GM12801 (cell line): ENCODE measurements at regions not wholly inside any gene's neighbourhood (a gene's known extent, or its start where the extent isn't known, plus 50 kb on each side); places are given as distances from the start of the nearest gene placed in this dataset.

Experiments
- CTCF ChIP-seq: IDR thresholded peaks from one replicate; pipeline ENCODE4 v1.5.1; 2011; ENCODE audit warnings: control low read depth; ENCODE audit not compliant: insufficient read length; ENCODE audit errors: extremely low read depth

- no peak for TF ChIP-seq CTCF
Observed at GRCh38 chr6:6832439-6832838, 243.9 kb downstream of the LY86 start.

- no peak for TF ChIP-seq CTCF
Observed at GRCh38 chr6:6834356-6835222, 246.1 kb downstream of the LY86 start.

GRCh38 chr6:6835223-6835503 lies 246.6 kb downstream of the LY86 start:
- no peak for TF ChIP-seq CTCF

- TF ChIP-seq CTCF = no peak
Observed at GRCh38 chr6:6836609-6837406, 248.3 kb downstream of the LY86 start.

GRCh38 chr6:6837541-6838080 lies 249.1 kb downstream of the LY86 start:
- TF ChIP-seq CTCF = no peak

GRCh38 chr6:6840831-6841291 lies 252.3 kb downstream of the LY86 start:
- TF ChIP-seq CTCF = no peak

- no peak for TF ChIP-seq CTCF
Observed at GRCh38 chr6:6841571-6841970, 253.1 kb downstream of the LY86 start.
